ENCODE measurements at regions not wholly inside any gene's neighbourhood (a gene's known extent, or its start where the extent isn't known, plus 50 kb on each side); places are given as distances from the start of the nearest gene placed in this dataset.

DNA sequence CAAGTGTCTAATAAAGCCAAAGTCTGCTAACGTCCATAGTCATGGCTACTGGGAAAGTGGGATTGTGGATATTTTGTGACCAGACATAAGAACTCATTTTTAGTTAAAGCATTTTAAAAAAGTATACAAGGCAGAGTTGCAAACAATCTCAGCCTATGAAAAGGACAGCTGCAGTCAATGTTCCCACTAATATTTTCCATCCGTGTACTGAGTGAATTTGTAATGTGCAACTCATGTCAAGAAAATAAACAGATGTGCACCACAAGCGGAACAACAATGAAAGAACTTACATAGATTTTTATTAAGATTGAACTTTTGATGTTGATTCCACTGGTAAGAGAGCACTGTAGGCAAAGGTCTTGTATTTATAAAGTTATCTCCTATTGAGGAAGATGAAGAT lies 231.3 kb upstream of the SEMA6D start:
- Histone ChIP-seq H3K4me1 (no peaks in the 10 kb centered on the region), H3K27ac (no peak overlapping the region), H3K27me3 (no peaks in the 10 kb centered on the region), H3K36me3 (replicated peaks in 1 of 2; ENCODE audit: insufficient read depth in 1 of 2, low read depth in 2 of 2) (no peaks in the 10 kb centered on the region), H3K9me3 (no peaks in the 10 kb centered on the region), H3K4me3 (no peak overlapping the region)
- WGBS, 2 donors = 60 to 82% methylated on average over 3 of the region's 3 CpGs
- TF ChIP-seq POLR2A (IDR thresholded peaks at IDR 0.05) = no peak
- no peak for TF ChIP-seq CTCF (IDR thresholded peaks at IDR 0.05)
- no peak for ATAC-seq
- intact Hi-C loops (cut with DNase I) = no loop called here
- DNase-seq = no peak

DNA sequence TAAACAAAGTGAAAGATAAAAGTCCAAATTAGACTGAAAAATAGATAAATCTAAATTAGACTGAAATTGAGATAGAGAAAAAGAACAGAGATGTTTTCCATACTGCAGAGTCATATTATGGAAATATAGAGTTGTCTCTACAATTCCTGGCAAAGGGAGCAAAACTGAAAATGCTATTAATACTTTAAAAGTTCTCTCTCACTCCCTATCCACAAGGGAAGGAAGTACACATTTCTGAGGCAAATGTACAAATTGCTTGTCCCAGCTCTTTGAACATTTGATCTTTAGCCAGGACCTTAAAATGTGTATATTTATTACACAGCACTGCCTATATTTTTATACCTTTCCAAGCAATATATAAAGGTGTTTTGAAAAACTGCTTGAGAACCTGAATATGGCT lies 225.1 kb upstream of the SEMA6D start:
- Histone ChIP-seq H3K27me3 (no peaks in the 10 kb centered on the region), H3K36me3 (replicated peaks in 1 of 2; ENCODE audit: insufficient read depth in 1 of 2, low read depth in 2 of 2) (no peaks in the 10 kb centered on the region), H3K9me3 (no peaks in the 10 kb centered on the region), H3K4me1 (no peaks in the 10 kb centered on the region), H3K27ac (no peak overlapping the region), H3K4me3 (no peak overlapping the region)
- intact Hi-C loops (cut with DNase I) = no loop called here
- DNase-seq = no peak
- TF ChIP-seq POLR2A (IDR thresholded peaks at IDR 0.05) (no peak), CTCF (IDR thresholded peaks at IDR 0.05) (no peak)
- ATAC-seq = no peak

DNA sequence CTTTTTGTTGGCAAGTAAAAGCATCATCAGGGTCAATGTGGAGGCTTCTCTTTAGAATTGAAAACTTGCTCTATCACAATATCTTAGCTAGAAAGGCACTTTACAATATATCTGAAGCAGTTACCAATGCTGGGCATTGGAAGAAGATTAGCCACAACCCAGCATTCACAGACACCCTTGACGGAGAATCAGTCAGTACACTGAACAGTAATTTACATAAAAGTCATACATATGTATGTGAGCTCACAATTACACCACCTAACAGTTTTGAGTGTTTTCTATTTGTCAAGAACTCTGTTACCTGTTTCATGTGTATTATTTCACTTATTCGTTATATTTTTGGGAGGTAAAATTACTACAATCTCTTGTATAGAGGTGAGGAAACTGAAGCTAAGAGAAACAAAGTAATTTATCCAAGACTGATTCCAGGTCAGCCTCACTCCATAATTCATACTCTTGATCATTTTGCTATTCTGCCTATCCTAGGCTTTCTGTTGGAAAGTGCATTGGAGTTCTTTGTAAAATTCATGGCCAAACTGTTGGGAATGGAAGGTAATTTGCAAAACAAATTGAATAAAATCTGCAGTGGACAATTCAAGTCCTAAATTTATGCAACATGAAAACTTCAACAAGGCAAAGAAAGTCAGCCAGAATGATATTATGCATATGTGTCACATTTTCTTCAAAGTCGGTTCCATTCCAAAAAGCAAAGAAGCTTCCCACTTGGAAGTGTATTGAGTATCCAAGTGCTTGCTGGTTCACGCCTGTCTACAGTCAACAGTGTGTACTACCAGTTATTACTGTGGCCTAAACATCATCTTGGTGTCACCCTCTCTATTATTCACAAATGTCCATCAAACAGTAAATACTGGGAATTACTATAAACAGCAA lies 223.7 kb upstream of the SEMA6D start:
- no peaks in the 10 kb centered on the region for H3K36me3 ChIP-seq (replicated peaks in 1 of 2; ENCODE audit: insufficient read depth in 1 of 2, low read depth in 2 of 2)
- intact Hi-C loops (cut with DNase I) = no loop called here
- no peak overlapping the region for H3K27ac ChIP-seq
- no peak for ATAC-seq
- DNase-seq = no peak
- no peaks in the 10 kb centered on the region for H3K4me1 ChIP-seq
- H3K4me3 ChIP-seq = no peak overlapping the region
- H3K27me3 ChIP-seq = no peaks in the 10 kb centered on the region
- no peak for TF ChIP-seq CTCF (IDR thresholded peaks at IDR 0.05)
- no peak for TF ChIP-seq POLR2A (IDR thresholded peaks at IDR 0.05)
- H3K9me3 ChIP-seq = no peaks in the 10 kb centered on the region
- WGBS, 2 donors = 85 to 91% methylated on average over 4 of the region's 4 CpGs

GRCh38 chr15:47496343-47497185 lies 220.7 kb upstream of the SEMA6D start:
- DNase-seq = no peak

More at GRCh38 chr15:47496343-47497185, 220.7 kb upstream of the SEMA6D start:
- intact Hi-C loops (cut with DNase I) = no loop called here
- Histone ChIP-seq H3K4me3 (no peak overlapping the region), H3K9me3 (no peaks in the 10 kb centered on the region), H3K27me3 (no peaks in the 10 kb centered on the region), H3K27ac (no peak overlapping the region), H3K36me3 (replicated peaks in 1 of 2; ENCODE audit: insufficient read depth in 1 of 2, low read depth in 2 of 2) (no peaks in the 10 kb centered on the region), H3K4me1 (no peaks in the 10 kb centered on the region)
- 55 to 67% methylated on average over 5 of the region's 5 CpGs for WGBS, 2 donors
- no peak for ATAC-seq
- TF ChIP-seq POLR2A (IDR thresholded peaks at IDR 0.05) (no peak), CTCF (IDR thresholded peaks at IDR 0.05) (no peak)

Data from body of pancreas (tissue), 4 donors.